Right lobe of liver (tissue), 6 donors: ENCODE measurements at regions not wholly inside any gene's neighbourhood (a gene's known extent, or its start where the extent isn't known, plus 50 kb on each side); places are given as distances from the start of the nearest gene placed in this dataset.

Experiments
- ATAC-seq, 4 donors: fragments of 200-7000 bp; cut with Tn5 transposase; one replicate each; pipeline ENCODE4 v1.9.1; 2020; ENCODE audit warnings: mild to moderate bottlenecking in 4 of 4, moderate library complexity in 4 of 4
- DNase-seq, 3 donors: peaks; one replicate each; pipeline ENCODE4 v3.0.0-alpha.2; 2020
- H3K27ac ChIP-seq, 3 donors: fragments of 200-600 bp; one replicate each; pipeline ENCODE4 v1.8.0; 2022
- H3K27me3 ChIP-seq, 2 donors: fragments of 200-600 bp; one replicate each; pipeline ENCODE4 v1.8.0; 2022
- H3K36me3 ChIP-seq, 4 donors: fragments of 200-600 bp; sonication (generic) in 1 of 4; one replicate each; pipeline versions ENCODE4 v1.5.1 to v1.8.0; 2017 to 2022; ENCODE audit warnings: control low read depth in 1 of 4
- H3K4me1 ChIP-seq, 4 donors: fragments of 200-600 bp; sonication (generic) in 1 of 4; one replicate each; pipeline versions ENCODE4 v1.5.1 to v1.8.0; 2017 to 2022; ENCODE audit warnings: control low read depth in 1 of 4
- H3K4me3 ChIP-seq, 3 donors: fragments of 200-600 bp; one replicate each; pipeline ENCODE4 v1.8.0; 2022
- H3K9me3 ChIP-seq, 4 donors: fragments of 200-600 bp; sonication (generic) in 1 of 4; one replicate each; pipeline versions ENCODE4 v1.5.1 to v1.8.0; 2017 to 2022; ENCODE audit warnings: control low read depth in 1 of 4
- CTCF ChIP-seq, 4 donors: fragments of 200-600 bp in 3 of 4; fragments of 450-650 bp in 1 of 4; IDR thresholded peaks; one replicate each; pipeline versions ENCODE4 v1.5.1 to v1.8.0; 2016 to 2022; ENCODE audit warnings: antibody characterized with exemption in 4 of 4, mild to moderate bottlenecking in 2 of 4
- POLR2A ChIP-seq: fragments of 450-650 bp; IDR thresholded peaks from one replicate; pipeline ENCODE4 v1.6.1; 2017; ENCODE audit warnings: antibody characterized with exemption, mild to moderate bottlenecking
- WGBS: methylation state at CpG from one replicate; pipeline ENCODE4 v1.1.6; 2018; ENCODE audit warnings: low coverage, low lambda C conversion rate; ENCODE audit not compliant: insufficient coverage; ENCODE audit errors: missing lambda C conversion rate; 5-methylcytosine and 5-hydroxymethylcytosine counted together
- intact Hi-C, 2 donors: fragments of 100-400 bp; cut with DNase I; formaldehyde crosslinking; loops; one replicate each; pipeline versions ENCODE4 v1.11.2 to v1.14.1; 2022
- donor health status: DM: no; HTN: yes; CAD: no.
- donor health status: DM: no; HTN: no; CAD: no.
- donor health status: DM: no; HTN: no; CAD: no.
- donor health status: DM: no; HTN: yes; CAD: no.
- donor health status: DM: no; HTN: yes; CAD: no.

- Histone ChIP-seq H3K27me3 (no peaks in the 10 kb centered on the region), H3K27ac (no peak overlapping the region), H3K9me3 (no peaks in the 10 kb centered on the region), H3K4me3 (no peak overlapping the region), H3K4me1 (peaks cover 0 to 12% (median 0%) of the 10 kb centered on the region in 4 donors), H3K36me3 (no peaks in the 10 kb centered on the region)
- TF ChIP-seq POLR2A (no peak), CTCF (IDR thresholded peaks at IDR 0.05) (no peak)
- WGBS = 60% methylated on average over 2 of the region's 3 CpGs
- DNase-seq = no peak
- intact Hi-C loops = no loop called here
- ATAC-seq = no peak
Measured at GRCh38 chr14:100666403-100666802, 60.3 kb upstream of the DLK1 start.

- DNase-seq = no peak
- Histone ChIP-seq H3K4me3 (no peak overlapping the region), H3K9me3 (no peaks in the 10 kb centered on the region), H3K27ac (no peak overlapping the region), H3K36me3 (no peaks in the 10 kb centered on the region), H3K4me1 (peaks cover 0 to 12% (median 0%) of the 10 kb centered on the region in 4 donors), H3K27me3 (no peaks in the 10 kb centered on the region)
- intact Hi-C loops = no loop called here
- WGBS = no CpG with 5 or more reads among the region's 10 CpGs
- no peak for ATAC-seq
- TF ChIP-seq POLR2A (no peak), CTCF (IDR thresholded peaks at IDR 0.05) (no peak)
Measured at GRCh38 chr14:100666851-100667250, 59.8 kb upstream of the DLK1 start.

- WGBS = 89% methylated on average over 11 of the region's 19 CpGs
- no peak for DNase-seq
- Histone ChIP-seq H3K9me3 (no peaks in the 10 kb centered on the region), H3K27me3 (no peaks in the 10 kb centered on the region), H3K4me3 (no peak overlapping the region), H3K27ac (no peak overlapping the region), H3K36me3 (no peaks in the 10 kb centered on the region), H3K4me1 (peaks cover 0 to 12% (median 0%) of the 10 kb centered on the region in 4 donors)
- no peak for ATAC-seq
- intact Hi-C loops = no loop called here
- TF ChIP-seq CTCF (IDR thresholded peaks at IDR 0.05) (no peak), POLR2A (no peak)
Measured at GRCh38 chr14:100667656-100668055, 59.0 kb upstream of the DLK1 start.

GRCh38 chr14:100668352-100668751, 58.3 kb upstream of the DLK1 start:
- H3K36me3 ChIP-seq = no peaks in the 10 kb centered on the region
- H3K27ac ChIP-seq = no peak overlapping the region
- H3K9me3 ChIP-seq = no peaks in the 10 kb centered on the region
- ATAC-seq = peak in 3 of 4 donors; percentile 17 to 19 (median 18)
- DNase-seq = no peak
- H3K4me3 ChIP-seq = no peak overlapping the region
- no peaks in the 10 kb centered on the region for H3K27me3 ChIP-seq
- WGBS = 54% methylated on average over 4 of the region's 6 CpGs
- peaks cover 0 to 12% (median 0%) of the 10 kb centered on the region in 4 donors for H3K4me1 ChIP-seq
- intact Hi-C loops = no loop called here
- TF ChIP-seq CTCF (IDR thresholded peaks at IDR 0.05) (no peak), POLR2A (no peak)

- ATAC-seq (no peak), DNase-seq (no peak)
- H3K4me3 ChIP-seq = no peak overlapping the region
- intact Hi-C loops = no loop called here
- H3K9me3 ChIP-seq = no peaks in the 10 kb centered on the region
- no peak overlapping the region for H3K27ac ChIP-seq
- H3K36me3 ChIP-seq = no peaks in the 10 kb centered on the region
- H3K4me1 ChIP-seq = peaks cover 0 to 12% (median 0%) of the 10 kb centered on the region in 4 donors
- TF ChIP-seq CTCF (IDR thresholded peaks at IDR 0.05) (no peak), POLR2A (no peak)
- WGBS = no CpG with 5 or more reads among the region's 9 CpGs
- no peaks in the 10 kb centered on the region for H3K27me3 ChIP-seq
Measured at GRCh38 chr14:100669011-100669412, 57.7 kb upstream of the DLK1 start.
